ENCODE measurements at regions not wholly inside any gene's neighbourhood (a gene's known extent, or its start where the extent isn't known, plus 50 kb on each side); places are given as distances from the start of the nearest gene placed in this dataset.

DNA sequence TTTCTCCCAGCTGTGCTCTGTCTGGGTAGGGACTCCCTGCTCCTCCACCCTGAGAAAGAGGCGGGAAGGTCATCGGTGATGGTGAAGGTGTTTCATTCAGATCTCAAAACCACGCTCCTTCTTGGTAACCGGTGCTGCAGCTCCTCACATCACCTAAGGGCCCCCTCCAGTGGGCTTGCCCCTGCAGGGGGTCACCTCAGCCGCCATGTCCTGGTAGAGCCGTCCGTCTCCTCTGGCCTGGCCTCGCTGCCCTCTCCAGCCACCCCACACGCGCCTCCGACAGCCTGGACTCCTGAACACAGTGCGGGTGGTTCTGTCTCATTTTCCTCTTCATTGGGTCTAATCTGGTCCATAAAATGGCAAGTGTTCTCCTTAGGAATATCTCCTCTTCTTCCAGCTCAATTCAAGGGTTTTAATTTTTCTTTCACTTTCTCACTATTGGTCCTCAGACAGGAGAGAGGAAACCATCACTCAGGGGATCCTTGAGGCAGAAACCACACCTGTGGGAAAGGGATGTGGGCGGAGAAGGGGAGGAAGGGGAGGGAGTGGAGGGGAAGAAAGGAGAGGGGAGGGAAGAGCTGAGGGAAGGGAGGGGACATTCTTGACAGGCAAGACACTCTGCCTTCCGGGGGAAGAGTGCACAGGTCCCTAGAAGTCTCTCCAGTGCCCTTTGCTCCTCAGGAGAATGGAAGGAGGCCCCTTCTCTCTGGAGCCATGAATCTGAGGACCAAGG is 1338.4 kb downstream of the TBC1D22A start:
- TF ChIP-seq, protein P1, sequence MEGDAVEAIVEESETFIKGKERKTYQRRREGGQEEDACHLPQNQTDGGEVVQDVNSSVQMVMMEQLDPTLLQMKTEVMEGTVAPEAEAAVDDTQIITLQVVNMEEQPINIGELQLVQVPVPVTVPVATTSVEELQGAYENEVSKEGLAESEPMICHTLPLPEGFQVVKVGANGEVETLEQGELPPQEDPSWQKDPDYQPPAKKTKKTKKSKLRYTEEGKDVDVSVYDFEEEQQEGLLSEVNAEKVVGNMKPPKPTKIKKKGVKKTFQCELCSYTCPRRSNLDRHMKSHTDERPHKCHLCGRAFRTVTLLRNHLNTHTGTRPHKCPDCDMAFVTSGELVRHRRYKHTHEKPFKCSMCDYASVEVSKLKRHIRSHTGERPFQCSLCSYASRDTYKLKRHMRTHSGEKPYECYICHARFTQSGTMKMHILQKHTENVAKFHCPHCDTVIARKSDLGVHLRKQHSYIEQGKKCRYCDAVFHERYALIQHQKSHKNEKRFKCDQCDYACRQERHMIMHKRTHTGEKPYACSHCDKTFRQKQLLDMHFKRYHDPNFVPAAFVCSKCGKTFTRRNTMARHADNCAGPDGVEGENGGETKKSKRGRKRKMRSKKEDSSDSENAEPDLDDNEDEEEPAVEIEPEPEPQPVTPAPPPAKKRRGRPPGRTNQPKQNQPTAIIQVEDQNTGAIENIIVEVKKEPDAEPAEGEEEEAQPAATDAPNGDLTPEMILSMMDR (IDR thresholded peaks at IDR 0.05; ENCODE audit: low read depth, low read length, missing control alignments), result no peak
- H3K4me3 ChIP-seq (ENCODE audit: low read depth, low read length), result no peak overlapping the region
- no peak for DNase-seq (ENCODE audit: low read depth)

GRCh38 chr22:48099671-48100070 is 1337.2 kb downstream of the TBC1D22A start:
- DNase-seq (ENCODE audit: low read depth), result no peak
- no peak overlapping the region for H3K4me3 ChIP-seq (ENCODE audit: low read depth, low read length)
- TF ChIP-seq, protein P1 (IDR thresholded peaks at IDR 0.05; ENCODE audit: low read depth, low read length, missing control alignments), result no peak

- TF ChIP-seq, protein P1 (IDR thresholded peaks at IDR 0.05; ENCODE audit: low read depth, low read length, missing control alignments), result no peak
- no peak overlapping the region for H3K4me3 ChIP-seq (ENCODE audit: low read depth, low read length)
- DNase-seq (ENCODE audit: low read depth), result no peak
Observed at GRCh38 chr22:48099251-48099650, 1336.8 kb downstream of the TBC1D22A start.

DNA sequence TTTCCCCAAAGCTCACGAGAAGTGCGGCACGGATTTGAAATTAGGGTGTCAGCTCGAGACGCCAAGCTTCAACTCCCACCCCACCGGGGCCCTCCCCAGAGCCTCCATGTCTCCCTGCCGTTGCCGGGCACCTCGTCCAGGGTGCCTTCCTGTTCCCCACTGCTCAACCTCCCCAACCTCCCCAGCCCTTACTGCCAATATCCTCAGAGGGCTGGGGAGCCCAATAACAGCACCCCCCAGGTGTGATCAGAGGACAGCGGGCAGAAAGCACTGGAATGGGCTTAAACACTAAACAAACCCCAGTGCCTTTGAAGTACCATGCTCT is 1336.4 kb downstream of the TBC1D22A start:
- DNase-seq (ENCODE audit: low read depth), result no peak
- TF ChIP-seq, protein P1 (IDR thresholded peaks at IDR 0.05; ENCODE audit: low read depth, low read length, missing control alignments), result no peak
- H3K4me3 ChIP-seq (ENCODE audit: low read depth, low read length), result peak overlapping the region; percentile 9

- peak; percentile 96 for DNase-seq (ENCODE audit: low read depth)
- H3K4me3 ChIP-seq (ENCODE audit: low read depth, low read length), result peak overlapping the region; percentile 9; the same call in 1 of the 2 replicates
- TF ChIP-seq, protein P1 (IDR thresholded peaks at IDR 0.05; ENCODE audit: low read depth, low read length, missing control alignments), result no peak
Observed at GRCh38 chr22:48098243-48098920, 1335.9 kb downstream of the TBC1D22A start.

DNA sequence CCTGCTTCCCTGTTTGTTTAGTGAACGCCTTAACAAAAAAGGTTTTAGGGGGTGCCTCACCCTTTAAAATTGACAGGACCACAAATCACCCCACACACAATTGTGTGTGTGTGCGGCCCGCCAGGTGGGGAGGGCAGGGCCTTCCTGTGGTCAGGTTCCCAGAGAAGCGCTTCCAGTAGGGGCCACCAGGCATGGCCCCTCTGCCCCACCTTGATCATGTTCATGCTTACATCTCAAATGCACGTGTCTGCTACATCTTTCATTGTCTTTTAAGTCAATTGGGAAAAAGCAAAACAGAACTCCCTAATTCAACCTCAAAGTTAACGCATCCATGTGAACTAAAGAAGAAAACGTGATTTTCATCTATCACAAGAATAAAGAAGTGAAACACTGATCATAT is 1335.3 kb downstream of the TBC1D22A start:
- TF ChIP-seq, protein P1 (IDR thresholded peaks at IDR 0.05; ENCODE audit: low read depth, low read length, missing control alignments), result no peak
- H3K4me3 ChIP-seq (ENCODE audit: low read depth, low read length), result no peak overlapping the region
- DNase-seq (ENCODE audit: low read depth), result peak; percentile 36
